DOHH2 (cell line): ENCODE measurements at regions not wholly inside any gene's neighbourhood (a gene's known extent, or its start where the extent isn't known, plus 50 kb on each side); places are given as distances from the start of the nearest gene placed in this dataset.

ENCODE experiments used
- H3F3A ChIP-seq: fragments of 200-600 bp; sonication (generic), shearing (Covaris generic); 2 replicates; pipeline ENCODE4 v1.6.0; 2016; ENCODE audit warnings: antibody characterized with exemption, mild to moderate bottlenecking; ENCODE audit not compliant: control insufficient read depth, insufficient read depth
- H3K27ac ChIP-seq: fragments of 200-600 bp; sonication (generic); 2 replicates; pipeline ENCODE4 v1.5.1; 2014; ENCODE audit warnings: low read depth, mild to moderate bottlenecking, low read length, moderate library complexity
- H3K27me3 ChIP-seq: fragments of 200-600 bp; sonication (generic); 2 replicates; pipeline ENCODE4 v1.6.1; 2014; ENCODE audit warnings: mild to moderate bottlenecking, low read length, mixed read lengths; ENCODE audit not compliant: control insufficient read depth
- H3K36me3 ChIP-seq: fragments of 200-600 bp; sonication (generic); 2 replicates; pipeline ENCODE4 v1.6.1; 2014; ENCODE audit warnings: mild to moderate bottlenecking, low read length, moderate library complexity, mixed read lengths; ENCODE audit not compliant: control insufficient read depth
- H3K4me1 ChIP-seq: fragments of 200-600 bp; sonication (generic); 2 replicates; pipeline ENCODE4 v1.6.1; 2014; ENCODE audit warnings: mild to moderate bottlenecking, low read length, mixed read lengths; ENCODE audit not compliant: control insufficient read depth
- H3K4me2 ChIP-seq: fragments of 200-600 bp; sonication (generic); 2 replicates; pipeline ENCODE4 v1.6.0; 2014; ENCODE audit warnings: mild to moderate bottlenecking, low read length, moderate library complexity
- H3K4me3 ChIP-seq: fragments of 200-600 bp; sonication (generic); 2 replicates; pipeline ENCODE4 v1.5.1; 2014; ENCODE audit warnings: mild to moderate bottlenecking, low read length, mixed read lengths
- H3K79me2 ChIP-seq: fragments of 200-600 bp; sonication (generic); 2 replicates; pipeline ENCODE4 v1.6.1; 2014; ENCODE audit warnings: mild to moderate bottlenecking, low read length, mixed read lengths; ENCODE audit not compliant: control insufficient read depth
- H3K9me2 ChIP-seq: fragments of 200-600 bp; sonication (generic); replicated peaks from 2 replicates; pipeline ENCODE4 v1.6.1; 2014; ENCODE audit warnings: mild to moderate bottlenecking, low read length, mixed read lengths; ENCODE audit not compliant: control insufficient read depth
- H3K9me3 ChIP-seq: fragments of 200-600 bp; sonication (generic); 2 replicates; pipeline ENCODE4 v1.6.1; 2014; ENCODE audit warnings: antibody characterized with exemption, low read length, mixed read lengths; ENCODE audit not compliant: control insufficient read depth, insufficient read depth
- H4K20me1 ChIP-seq: fragments of 200-600 bp; sonication (generic); 2 replicates; pipeline ENCODE4 v1.6.0; 2014; ENCODE audit warnings: low read depth, mild to moderate bottlenecking, antibody characterized with exemption, low read length, moderate library complexity; ENCODE audit not compliant: control insufficient read depth, insufficient read depth
- EZH2phosphoT487 ChIP-seq: fragments of 200-600 bp; sonication (generic); IDR thresholded peaks from 2 replicates; pipeline ENCODE4 v1.6.1; 2017; ENCODE audit warnings: borderline replicate concordance, mild to moderate bottlenecking, antibody characterized with exemption, low read length, moderate library complexity, mixed read lengths
- TF ChIP-seq, protein P1 (sequence below): fragments of 200-600 bp; sonication (generic); IDR thresholded peaks from one replicate; pipeline ENCODE4 v1.5.1; 2014; ENCODE audit warnings: antibody characterized with exemption, mild to moderate bottlenecking, low read depth, low read length; ENCODE audit not compliant: poor library complexity, severe bottlenecking

- no peaks in the 10 kb centered on the region for H3K9me3 ChIP-seq
- no peaks in the 10 kb centered on the region for H4K20me1 ChIP-seq
- no peak for TF ChIP-seq EZH2phosphoT487
- TF ChIP-seq, protein P1, sequence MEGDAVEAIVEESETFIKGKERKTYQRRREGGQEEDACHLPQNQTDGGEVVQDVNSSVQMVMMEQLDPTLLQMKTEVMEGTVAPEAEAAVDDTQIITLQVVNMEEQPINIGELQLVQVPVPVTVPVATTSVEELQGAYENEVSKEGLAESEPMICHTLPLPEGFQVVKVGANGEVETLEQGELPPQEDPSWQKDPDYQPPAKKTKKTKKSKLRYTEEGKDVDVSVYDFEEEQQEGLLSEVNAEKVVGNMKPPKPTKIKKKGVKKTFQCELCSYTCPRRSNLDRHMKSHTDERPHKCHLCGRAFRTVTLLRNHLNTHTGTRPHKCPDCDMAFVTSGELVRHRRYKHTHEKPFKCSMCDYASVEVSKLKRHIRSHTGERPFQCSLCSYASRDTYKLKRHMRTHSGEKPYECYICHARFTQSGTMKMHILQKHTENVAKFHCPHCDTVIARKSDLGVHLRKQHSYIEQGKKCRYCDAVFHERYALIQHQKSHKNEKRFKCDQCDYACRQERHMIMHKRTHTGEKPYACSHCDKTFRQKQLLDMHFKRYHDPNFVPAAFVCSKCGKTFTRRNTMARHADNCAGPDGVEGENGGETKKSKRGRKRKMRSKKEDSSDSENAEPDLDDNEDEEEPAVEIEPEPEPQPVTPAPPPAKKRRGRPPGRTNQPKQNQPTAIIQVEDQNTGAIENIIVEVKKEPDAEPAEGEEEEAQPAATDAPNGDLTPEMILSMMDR, result no peak
- H3K9me2 ChIP-seq, result no peaks in the 10 kb centered on the region
- no peaks in the 10 kb centered on the region for H3K27me3 ChIP-seq
- no peaks in the 10 kb centered on the region for H3K79me2 ChIP-seq
- no peak overlapping the region for H3K4me2 ChIP-seq
- H3F3A ChIP-seq, result no peaks in the 10 kb centered on the region
- H3K4me1 ChIP-seq, result no peaks in the 10 kb centered on the region
- no peak overlapping the region for H3K4me3 ChIP-seq
- H3K27ac ChIP-seq, result no peak overlapping the region
- H3K36me3 ChIP-seq, result no peaks in the 10 kb centered on the region
These were observed 517.2 kb upstream of the SPRY2 start for GRCh38 chr13:80858131-80858530.

DNA sequence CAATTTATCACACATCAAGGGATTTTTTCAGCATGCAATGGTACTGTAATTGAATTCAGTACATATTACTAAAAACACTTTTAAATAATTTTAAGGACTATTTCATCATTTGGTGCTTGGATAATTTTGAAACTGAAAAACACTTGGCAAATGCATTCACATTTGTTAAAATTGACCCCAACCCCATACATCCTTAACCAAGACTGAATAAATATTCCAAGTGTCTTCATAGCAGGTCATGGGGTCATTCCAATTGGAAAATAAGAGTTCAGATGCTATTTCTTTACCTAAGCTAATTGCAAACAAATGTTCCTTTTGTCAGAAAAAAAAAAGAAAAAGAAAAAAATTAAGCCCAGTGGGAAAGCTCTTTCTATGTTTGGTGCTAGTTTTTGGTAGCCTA lies 516.4 kb upstream of the SPRY2 start:
- H3F3A ChIP-seq, result no peaks in the 10 kb centered on the region
- H3K4me2 ChIP-seq, result no peak overlapping the region
- H3K36me3 ChIP-seq, result no peaks in the 10 kb centered on the region
- no peaks in the 10 kb centered on the region for H3K27me3 ChIP-seq
- no peak overlapping the region for H3K27ac ChIP-seq
- H3K4me3 ChIP-seq, result no peak overlapping the region
- no peaks in the 10 kb centered on the region for H3K79me2 ChIP-seq
- TF ChIP-seq, protein P1, result no peak
- no peak for TF ChIP-seq EZH2phosphoT487
- no peaks in the 10 kb centered on the region for H4K20me1 ChIP-seq
- no peaks in the 10 kb centered on the region for H3K9me3 ChIP-seq
- no peaks in the 10 kb centered on the region for H3K4me1 ChIP-seq
- H3K9me2 ChIP-seq, result no peaks in the 10 kb centered on the region

DNA sequence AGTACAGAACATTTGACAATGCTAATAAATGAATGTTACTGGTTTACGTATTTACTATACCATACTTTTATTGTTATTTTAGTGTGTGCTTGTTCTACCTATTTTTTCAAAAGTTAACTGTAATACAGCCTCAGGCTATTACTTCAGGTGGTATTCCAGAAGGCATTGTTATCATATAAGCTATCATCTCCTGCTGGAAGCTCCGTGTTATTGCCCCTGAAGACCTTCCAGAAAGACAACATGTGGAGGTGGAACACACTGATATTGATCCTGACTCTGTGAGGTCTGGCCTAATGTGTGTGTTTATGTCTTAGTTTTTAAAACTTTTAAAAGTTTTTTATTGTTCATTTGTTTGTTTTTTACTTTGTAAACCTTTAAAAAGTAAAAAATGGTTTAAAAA lies 509.8 kb upstream of the SPRY2 start:
- Histone ChIP-seq H3K4me1 (no peaks in the 10 kb centered on the region), H3K4me2 (no peak overlapping the region), H3K27me3 (no peaks in the 10 kb centered on the region), H3K4me3 (no peak overlapping the region), H3K9me2 (no peaks in the 10 kb centered on the region), H3K9me3 (no peaks in the 10 kb centered on the region), H3K27ac (no peak overlapping the region), H3K36me3 (no peaks in the 10 kb centered on the region), H4K20me1 (no peaks in the 10 kb centered on the region), H3K79me2 (no peaks in the 10 kb centered on the region), H3F3A (no peaks in the 10 kb centered on the region)
- no peak for TF ChIP-seq EZH2phosphoT487
- TF ChIP-seq, protein P1, result no peak

- H3K4me1 ChIP-seq, result no peaks in the 10 kb centered on the region
- H3K79me2 ChIP-seq, result no peaks in the 10 kb centered on the region
- H3K4me3 ChIP-seq, result no peak overlapping the region
- no peaks in the 10 kb centered on the region for H3K9me2 ChIP-seq
- no peaks in the 10 kb centered on the region for H3F3A ChIP-seq
- H3K9me3 ChIP-seq, result no peaks in the 10 kb centered on the region
- no peak overlapping the region for H3K27ac ChIP-seq
- H3K4me2 ChIP-seq, result no peak overlapping the region
- TF ChIP-seq, protein P1, result no peak
- no peak for TF ChIP-seq EZH2phosphoT487
- no peaks in the 10 kb centered on the region for H3K36me3 ChIP-seq
- no peaks in the 10 kb centered on the region for H3K27me3 ChIP-seq
- H4K20me1 ChIP-seq, result no peaks in the 10 kb centered on the region
These were observed 503.2 kb upstream of the SPRY2 start for GRCh38 chr13:80844164-80844563.
